GM12878 (cell line): ENCODE measurements at regions not wholly inside any gene's neighbourhood (a gene's known extent, or its start where the extent isn't known, plus 50 kb on each side); places are given as distances from the start of the nearest gene placed in this dataset.

Source experiments
- ATAC-seq: fragments of 200-7000 bp; cut with Tn5 transposase; 3 replicates; pipeline ENCODE4 v1.9.1; 2020; ENCODE audit warnings: mild to moderate bottlenecking, moderate library complexity
- BruUV-seq: library from RNA; stranded (reverse); fragments of 400-500 nt; replicated peaks from 2 replicates; lab custom pipeline; 2021; lab: Mats Ljungman, UMichigan
- CTCF ChIA-PET: fragments of 300-600 bp; sonication (Branson Sonifier 250); formaldehyde crosslinking; extraction: SDS; loops from one replicate; lab custom pipeline; 2021; ENCODE audit warnings: inconsistent platforms; lab: Yijun Ruan, JAX
- POLR2A ChIA-PET: fragments of 350-600 bp; formaldehyde crosslinking; extraction: SDS; loops from one replicate; lab custom pipeline; 2021; ENCODE audit warnings: inconsistent platforms; lab: Charles Lee
- RAD21 ChIA-PET: fragments of 300-600 bp; sonication (Branson Sonifier 250); formaldehyde crosslinking; loops from one replicate; lab custom pipeline; 2023; ENCODE audit warnings: antibody characterized with exemption; ENCODE audit not compliant: unreplicated experiment; lab: Charles Lee
- SMC1A ChIA-PET: fragments of 300-600 bp; sonication (Branson Sonifier 250); formaldehyde crosslinking; loops from one replicate; lab custom pipeline; 2023; ENCODE audit not compliant: unreplicated experiment, uncharacterized antibody; lab: Charles Lee
- DNase-seq: peaks from one replicate; pipeline ENCODE4 v3.0.0-alpha.2; 2011; ENCODE audit warnings: low read depth, low spot score
- FAIRE-seq: peaks from 3 replicates; lab custom pipeline; 2011; peaks lifted over from hg19 to GRCh38; lab: Jason Lieb, UNC
- H2AFZ ChIP-seq: 2 replicates; pipeline ENCODE4 v1.6.0; 2011; ENCODE audit warnings: low read depth, low read length, control low read depth; ENCODE audit not compliant: control insufficient read depth
- H3K27ac ChIP-seq: 2 replicates; pipeline ENCODE4 v1.5.1; 2011; ENCODE audit warnings: control low read depth; ENCODE audit not compliant: control insufficient read depth, insufficient read depth
- H3K27me3 ChIP-seq, 2 experiments: replicated peaks in 1 of 2; 2 replicates each; pipeline versions ENCODE4 v1.6.0 to v1.6.1; 2011; ENCODE audit warnings: low read length in 1 of 2; ENCODE audit not compliant: control insufficient read depth in 2 of 2, insufficient read depth in 2 of 2
- H3K36me3 ChIP-seq, 2 experiments: 2 replicates each; pipeline ENCODE4 v1.5.1; 2011; ENCODE audit warnings: low read length in 1 of 2; ENCODE audit not compliant: control insufficient read depth in 2 of 2, insufficient read depth in 2 of 2
- H3K4me1 ChIP-seq: 2 replicates; pipeline ENCODE4 v1.6.1; 2011; ENCODE audit warnings: mild to moderate bottlenecking, low read length, moderate library complexity, mixed read lengths; ENCODE audit not compliant: control insufficient read depth, insufficient read depth
- H3K4me2 ChIP-seq: 2 replicates; pipeline ENCODE4 v1.6.0; 2011; ENCODE audit warnings: control low read depth; ENCODE audit not compliant: control insufficient read depth, insufficient read depth
- H3K4me3 ChIP-seq: fragments of 200-600 bp; sonication (generic); 2 replicates; pipeline ENCODE4 v1.5.1; 2016
- H3K79me2 ChIP-seq: 2 replicates; pipeline ENCODE4 v1.6.0; 2011; ENCODE audit warnings: low read length; ENCODE audit not compliant: control insufficient read depth, insufficient read depth
- H3K9ac ChIP-seq: 2 replicates; pipeline ENCODE4 v1.8.0; 2011; ENCODE audit warnings: low read length, control low read depth, mixed read lengths; ENCODE audit not compliant: control insufficient read depth, insufficient read depth
- H3K9me3 ChIP-seq: replicated peaks from 3 replicates; pipeline ENCODE4 v1.5.1; 2011; ENCODE audit warnings: mild to moderate bottlenecking, low read length; ENCODE audit not compliant: control insufficient read depth, insufficient read depth
- H4K20me1 ChIP-seq: 2 replicates; pipeline ENCODE4 v1.6.0; 2011; ENCODE audit not compliant: control insufficient read depth, insufficient read depth
- CBX3 ChIP-seq: fragments of 200-600 bp; sonication (generic); IDR thresholded peaks from 2 replicates; pipeline ENCODE4 v1.6.1; 2016; ENCODE audit warnings: low read depth, borderline replicate concordance
- GABPA ChIP-seq: IDR thresholded peaks from 2 replicates; pipeline ENCODE4 v1.6.1; 2014; ENCODE audit warnings: antibody characterized with exemption, low read depth, mild to moderate bottlenecking, inconsistent platforms
- HDGF ChIP-seq: fragments of 450-650 bp; IDR thresholded peaks from 2 replicates; pipeline ENCODE4 v1.6.1; 2016; ENCODE audit warnings: antibody characterized with exemption
- MYC ChIP-seq: IDR thresholded peaks from 2 replicates; pipeline ENCODE4 v1.6.1; 2011; ENCODE audit warnings: mild to moderate bottlenecking, low read length, moderate library complexity, inconsistent platforms; ENCODE audit not compliant: insufficient read depth, insufficient replicate concordance, insufficient read length, severe bottlenecking
- NBN ChIP-seq: fragments of 450-650 bp; IDR thresholded peaks from 2 replicates; pipeline ENCODE4 v1.6.1; 2016
- NR2C1 ChIP-seq: fragments of 450-650 bp; IDR thresholded peaks from 2 replicates; pipeline ENCODE4 v1.6.1; 2017; ENCODE audit warnings: antibody characterized with exemption, mild to moderate bottlenecking, moderate library complexity
- RBBP5 ChIP-seq: fragments of 200-600 bp; sonication (generic); conservative IDR thresholded peaks from 2 replicates; pipeline ENCODE4 v1.6.1; 2016
- ZBTB33 ChIP-seq: fragments of 450-650 bp; IDR thresholded peaks from 2 replicates; pipeline ENCODE4 v1.6.1; 2017; ENCODE audit warnings: mild to moderate bottlenecking
- ZBTB40 ChIP-seq: fragments of 450-650 bp; IDR thresholded peaks from 2 replicates; pipeline ENCODE4 v1.6.1; 2016; ENCODE audit warnings: mild to moderate bottlenecking, moderate library complexity, borderline replicate concordance
- ZNF622 ChIP-seq: fragments of 450-650 bp; IDR thresholded peaks from 2 replicates; pipeline ENCODE4 v1.6.1; 2017; ENCODE audit warnings: mild to moderate bottlenecking, inconsistent platforms
- WGBS: methylation state at CpG from one replicate; pipeline ENCODE4 v1.1.6; 2016; ENCODE audit warnings: low lambda C conversion rate; ENCODE audit not compliant: insufficient replicate concordance, insufficient coverage; ENCODE audit errors: missing lambda C conversion rate; 5-methylcytosine and 5-hydroxymethylcytosine counted together
- in situ Hi-C: fragments of 300-500 bp; cut with MboI; formaldehyde crosslinking; loops from 9 replicates; pipeline ENCODE4 v1.14.3; 2018; ENCODE audit warnings: mixed read lengths
- intact Hi-C: fragments of 100-400 bp; cut with micrococcal nuclease; formaldehyde crosslinking; loops from one replicate; pipeline ENCODE4 v1.14.2; 2022; ENCODE audit not compliant: unreplicated experiment
- TF ChIP-seq, protein P1 (sequence below): IDR thresholded peaks from 2 replicates; pipeline ENCODE4 v1.6.1; 2012; ENCODE audit warnings: low read depth, low read length, improper control_type of control experiment

DNA sequence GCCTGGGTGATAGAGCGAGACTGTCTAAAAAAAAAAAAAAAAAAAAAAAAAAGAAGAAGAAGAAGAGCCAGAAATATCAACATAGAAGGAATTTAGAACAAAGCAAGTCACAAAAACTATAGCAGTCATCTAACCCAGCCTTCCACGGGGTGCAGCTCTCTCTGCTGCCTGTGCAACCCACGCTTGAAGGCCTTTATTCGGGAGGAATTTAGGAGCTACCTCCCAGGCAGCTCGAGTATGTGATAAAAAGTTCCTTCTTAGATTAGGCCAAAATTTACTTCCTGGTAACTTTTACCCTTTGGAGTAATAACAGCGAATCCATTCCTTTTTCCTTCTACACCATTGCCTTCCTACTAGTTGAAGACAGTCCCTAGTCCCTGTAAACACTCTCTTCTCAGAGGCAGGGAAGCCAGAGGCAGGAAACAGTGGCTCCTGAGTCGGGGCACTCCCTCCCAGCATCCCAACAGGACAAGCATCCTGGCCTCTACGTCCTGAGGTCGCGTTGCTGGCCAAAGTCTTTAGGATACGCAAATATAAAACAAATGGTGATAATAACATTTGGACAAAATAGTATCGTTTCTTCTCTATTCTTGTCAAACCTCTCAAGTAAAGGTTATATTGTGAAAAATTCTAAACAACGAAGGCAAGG, 109.3 kb upstream of the KMT2C start:
- Histone ChIP-seq H3K9me3 (no peaks in the 10 kb centered on the region), H3K27me3 (no peaks in the 10 kb centered on the region), H4K20me1 (no peaks in the 10 kb centered on the region), H3K36me3 (no peaks in the 10 kb centered on the region), H3K9ac (no peak overlapping the region), H2AFZ (no peak overlapping the region), H3K4me2 (no peak overlapping the region), H3K27ac (no peak overlapping the region), H3K79me2 (no peaks in the 10 kb centered on the region), H3K4me3 (no peak overlapping the region), H3K4me1 (no peaks in the 10 kb centered on the region)
- in situ Hi-C loops (no loop called here), intact Hi-C loops (no loop called here)
- 47% methylated on average over 12 of the region's 13 CpGs for WGBS
- no peak for TF ChIP-seq MYC
- TF ChIP-seq NR2C1, result no peak
- SMC1A ChIA-PET, result no interaction called here
- no TSS peak for BruUV-seq
- POLR2A ChIA-PET, result interaction anchor here (0.6 kb wide), 1 partner anchor 23 kb away, joined by 3 read pairs; no protein-coding TSS in a partner anchor
- no peak for FAIRE-seq
- CTCF ChIA-PET, result no interaction called here
- no peak for DNase-seq
- ATAC-seq, result no peak
- RAD21 ChIA-PET, result no interaction called here

GRCh38 chr7:152544481-152544927, 108.7 kb upstream of the KMT2C start:
- BruUV-seq, result no TSS peak
- H3K36me3 ChIP-seq, result no peaks in the 10 kb centered on the region
- in situ Hi-C loops, result no loop called here
- WGBS, result 90% methylated on average over 21 of the region's 21 CpGs
- POLR2A ChIA-PET, result no interaction called here
- no peaks in the 10 kb centered on the region for H4K20me1 ChIP-seq
- H3K79me2 ChIP-seq, result no peaks in the 10 kb centered on the region
- no peak overlapping the region for H3K9ac ChIP-seq
- CTCF ChIA-PET, result no interaction called here
- H3K27ac ChIP-seq, result no peak overlapping the region
- ATAC-seq (no peak), DNase-seq (no peak), FAIRE-seq (no peak)
- RAD21 ChIA-PET, result no interaction called here
- SMC1A ChIA-PET, result no interaction called here
- H3K4me2 ChIP-seq, result no peak overlapping the region
- H3K27me3 ChIP-seq, result no peaks in the 10 kb centered on the region
- H2AFZ ChIP-seq, result no peak overlapping the region
- H3K4me3 ChIP-seq, result no peak overlapping the region
- intact Hi-C loops, result no loop called here
- H3K9me3 ChIP-seq, result no peaks in the 10 kb centered on the region
- H3K4me1 ChIP-seq, result no peaks in the 10 kb centered on the region
- TF ChIP-seq GABPA (no peak), ZNF622 (no peak), NBN (no peak), HDGF (no peak), ZBTB33 (no peak), ZBTB40 (no peak), RBBP5 (no peak), CBX3 (no peak)
- TF ChIP-seq, protein P1, sequence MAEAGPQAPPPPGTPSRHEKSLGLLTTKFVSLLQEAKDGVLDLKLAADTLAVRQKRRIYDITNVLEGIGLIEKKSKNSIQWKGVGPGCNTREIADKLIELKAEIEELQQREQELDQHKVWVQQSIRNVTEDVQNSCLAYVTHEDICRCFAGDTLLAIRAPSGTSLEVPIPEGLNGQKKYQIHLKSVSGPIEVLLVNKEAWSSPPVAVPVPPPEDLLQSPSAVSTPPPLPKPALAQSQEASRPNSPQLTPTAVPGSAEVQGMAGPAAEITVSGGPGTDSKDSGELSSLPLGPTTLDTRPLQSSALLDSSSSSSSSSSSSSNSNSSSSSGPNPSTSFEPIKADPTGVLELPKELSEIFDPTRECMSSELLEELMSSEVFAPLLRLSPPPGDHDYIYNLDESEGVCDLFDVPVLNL, result no peak
